HG03354 (cell line): ENCODE measurements at regions not wholly inside any gene's neighbourhood (a gene's known extent, or its start where the extent isn't known, plus 50 kb on each side); places are given as distances from the start of the nearest gene placed in this dataset.
"Not testable (repeated sequence)": the region's sequence is repeated elsewhere in the genome, so short reads cannot be mapped to it uniquely, and the experiment has no call there.

Experiments used
- ATAC-seq: cut with Tn5 transposase; IDR thresholded peaks from one replicate; pipeline ENCODE4 v1.9.1; 2021; ENCODE audit warnings: mild to moderate bottlenecking; ENCODE audit not compliant: unreplicated experiment, poor library complexity, severe bottlenecking

DNA sequence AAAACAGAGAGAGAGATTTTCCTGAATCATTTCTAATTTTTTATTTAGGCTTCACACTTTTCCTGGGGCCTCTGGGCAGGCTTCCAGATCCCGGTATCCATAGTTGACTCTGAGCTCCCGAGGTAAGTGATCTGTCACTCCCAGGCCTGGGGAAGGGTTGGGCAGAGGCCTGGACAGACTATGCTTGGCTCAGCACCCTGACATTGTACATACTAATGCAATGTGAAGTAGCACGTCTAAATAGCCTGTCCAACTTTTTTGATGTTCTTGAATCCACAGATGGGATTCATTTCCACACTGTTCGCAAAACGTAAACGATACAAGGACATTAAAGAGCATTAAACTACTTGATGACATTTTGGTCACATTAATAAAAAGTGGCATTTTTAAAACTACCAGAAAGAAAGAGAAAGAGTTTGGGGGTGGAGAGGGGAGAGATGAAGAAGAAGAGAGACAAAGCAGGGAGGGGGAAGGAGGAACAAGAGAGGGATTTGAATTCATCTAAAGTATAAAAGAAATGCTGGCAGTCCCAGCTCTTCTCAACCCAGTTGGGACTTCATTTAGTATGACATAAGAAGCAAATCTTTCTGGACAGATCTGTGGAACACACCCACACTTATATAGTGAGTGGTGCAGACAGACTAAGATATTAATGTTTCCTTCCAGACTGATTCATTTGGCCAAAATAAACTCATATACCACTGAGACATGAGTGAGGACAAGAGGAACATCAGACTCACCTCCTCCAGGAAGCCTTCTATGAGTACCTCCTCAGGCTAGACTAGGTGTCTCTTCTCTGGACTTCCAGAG lies 514.2 kb downstream of the SOX6 start:
- ATAC-seq, result no peak

DNA sequence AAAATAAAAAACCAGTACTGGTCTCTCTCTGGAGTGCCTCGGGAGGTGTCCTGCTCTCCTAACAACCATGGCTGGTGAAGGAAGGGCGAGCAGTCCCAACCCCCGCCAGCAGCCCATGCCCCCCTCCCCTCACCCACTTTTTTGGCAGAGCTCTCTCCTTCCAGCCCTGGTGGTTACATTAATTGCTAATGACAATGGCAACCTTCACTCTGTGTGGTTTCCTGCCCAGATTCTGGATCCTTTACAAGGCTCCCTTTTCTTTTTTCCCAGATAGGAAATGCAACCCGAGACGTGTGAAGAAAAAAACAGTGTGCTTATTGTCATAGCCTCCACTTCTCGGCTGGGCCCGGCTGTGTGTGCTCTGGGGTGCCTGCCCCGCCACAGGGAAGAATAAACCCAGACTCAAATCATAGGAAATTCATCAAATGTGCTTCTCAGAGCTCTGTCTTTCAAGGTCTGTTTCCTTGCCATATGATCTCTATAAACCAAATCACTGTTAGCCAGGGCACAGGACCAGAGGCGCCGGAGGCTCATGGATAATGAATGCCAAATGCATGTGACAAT lies 513.0 kb downstream of the SOX6 start:
- ATAC-seq, result no peak

DNA sequence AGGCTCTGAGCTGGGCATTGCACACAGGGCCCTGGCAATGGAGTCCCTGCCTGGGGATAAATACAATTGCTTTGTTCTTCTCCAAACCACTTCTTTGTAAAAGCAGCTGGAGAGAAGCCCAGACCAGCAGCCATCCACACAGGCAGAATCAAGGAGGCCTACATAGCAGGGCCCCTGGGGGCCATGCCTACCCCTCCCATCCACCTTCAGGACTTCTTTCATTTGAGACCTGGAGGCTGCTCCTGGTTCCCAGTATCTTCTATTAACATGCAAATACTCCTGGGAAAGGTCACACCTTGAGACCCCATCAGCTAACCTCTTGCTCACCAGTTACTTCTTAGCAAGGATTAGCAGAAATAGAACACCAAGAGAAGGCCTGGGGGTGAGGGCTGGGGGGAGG lies 511.1 kb downstream of the SOX6 start:
- no peak for ATAC-seq

DNA sequence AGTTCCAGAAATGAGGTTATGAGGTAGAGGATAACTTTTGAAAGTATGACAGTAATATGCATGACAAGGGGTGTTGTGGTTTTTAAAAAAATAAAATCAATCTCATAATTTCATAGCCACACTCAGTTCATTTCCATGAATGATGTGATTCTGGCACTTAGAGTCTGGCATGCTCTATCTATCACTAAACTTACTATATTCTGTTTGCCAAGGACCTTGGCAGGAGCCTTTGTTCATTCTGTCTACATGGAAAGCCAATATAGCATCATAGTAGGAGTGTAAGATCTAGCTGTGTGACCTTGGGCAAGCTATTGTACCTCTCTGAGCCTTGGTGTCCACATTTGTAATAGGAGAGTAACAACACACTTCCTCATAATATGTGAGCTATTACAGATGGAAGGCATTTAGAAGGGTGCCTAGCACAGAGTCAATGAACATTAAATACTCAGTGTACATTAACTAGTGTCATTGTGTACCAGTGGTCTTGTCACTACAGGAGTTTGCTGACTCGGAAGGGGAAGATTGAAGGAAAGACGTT lies 507.6 kb downstream of the SOX6 start:
- ATAC-seq, result no peak

DNA sequence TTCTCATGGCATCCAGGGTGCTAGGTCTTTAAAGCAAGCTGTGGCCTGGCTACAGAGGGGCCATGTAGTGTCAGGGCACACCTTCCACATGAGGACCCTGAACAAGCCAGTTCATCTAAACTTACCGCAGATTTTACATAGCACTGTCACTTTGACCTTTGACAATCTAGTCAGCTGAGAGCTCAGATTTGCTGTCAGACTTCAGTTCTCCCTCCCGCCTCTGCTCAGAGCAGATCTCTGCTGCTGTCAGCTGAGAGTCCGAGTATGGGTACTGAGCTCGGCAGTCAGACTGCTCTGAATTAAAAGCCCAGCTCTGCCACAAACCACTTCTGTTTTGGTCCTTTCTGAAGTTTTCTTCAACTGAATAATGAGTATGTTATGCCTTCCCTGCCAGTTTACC lies 507.1 kb downstream of the SOX6 start:
- ATAC-seq, result no peak

DNA sequence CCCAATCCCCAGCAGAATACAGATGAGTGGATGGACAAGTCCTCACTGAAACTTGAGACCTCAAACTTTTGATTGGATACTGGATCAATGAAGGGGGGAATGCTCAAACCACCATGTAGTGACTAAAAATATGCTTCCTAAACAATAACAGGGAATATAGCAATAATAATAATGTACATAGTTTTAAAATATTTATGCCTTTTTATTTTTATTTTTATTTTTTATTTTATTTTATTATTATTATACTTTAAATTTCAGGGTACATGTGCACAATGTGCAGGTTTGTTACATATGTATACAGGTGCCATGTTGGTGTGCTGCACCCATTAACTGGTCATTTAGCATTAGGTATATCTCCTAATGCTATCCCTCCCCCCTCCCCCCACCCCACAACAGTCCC lies 506.0 kb downstream of the SOX6 start:
- ATAC-seq, result not testable (repeated sequence)

DNA sequence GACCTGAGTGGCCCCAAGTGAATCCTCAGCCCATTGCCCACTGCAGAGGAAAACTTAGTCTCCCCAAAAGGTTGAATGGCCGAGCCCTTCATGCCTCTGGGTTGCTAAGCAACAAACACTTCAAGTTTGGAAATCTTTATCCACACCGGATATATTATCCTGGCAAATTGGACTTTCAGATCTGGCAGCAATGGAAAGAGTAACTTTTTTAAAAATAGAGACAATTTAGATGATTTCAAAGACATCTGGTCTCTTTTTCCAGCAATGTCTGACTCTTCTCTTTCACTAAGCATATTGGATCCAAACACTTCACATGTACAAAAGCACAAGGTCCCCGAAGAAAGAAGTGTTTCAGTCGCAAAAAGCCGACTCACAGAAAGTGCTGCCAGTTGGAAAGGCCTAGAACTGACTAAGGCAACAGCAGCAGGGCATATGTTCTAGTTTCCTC lies 505.3 kb downstream of the SOX6 start:
- ATAC-seq, result no peak

DNA sequence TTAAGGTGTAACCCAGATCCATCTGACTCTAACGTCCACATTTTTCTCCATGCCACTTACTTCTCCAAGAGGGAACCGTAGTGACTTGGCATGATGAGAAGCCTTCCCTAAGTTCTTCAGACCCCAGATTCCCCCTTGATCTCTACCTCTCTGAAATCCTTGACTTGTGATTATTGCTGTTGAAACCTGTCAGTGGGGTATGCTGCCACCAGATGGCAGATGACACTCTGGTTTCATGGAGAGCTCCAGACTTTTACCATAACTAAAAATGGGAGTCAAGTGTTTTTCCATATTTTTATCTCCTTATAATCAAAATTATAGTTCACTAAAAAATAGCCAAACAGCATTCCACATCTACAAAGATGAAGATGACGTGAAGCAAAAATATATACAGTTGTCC lies 504.2 kb downstream of the SOX6 start:
- no peak for ATAC-seq

DNA sequence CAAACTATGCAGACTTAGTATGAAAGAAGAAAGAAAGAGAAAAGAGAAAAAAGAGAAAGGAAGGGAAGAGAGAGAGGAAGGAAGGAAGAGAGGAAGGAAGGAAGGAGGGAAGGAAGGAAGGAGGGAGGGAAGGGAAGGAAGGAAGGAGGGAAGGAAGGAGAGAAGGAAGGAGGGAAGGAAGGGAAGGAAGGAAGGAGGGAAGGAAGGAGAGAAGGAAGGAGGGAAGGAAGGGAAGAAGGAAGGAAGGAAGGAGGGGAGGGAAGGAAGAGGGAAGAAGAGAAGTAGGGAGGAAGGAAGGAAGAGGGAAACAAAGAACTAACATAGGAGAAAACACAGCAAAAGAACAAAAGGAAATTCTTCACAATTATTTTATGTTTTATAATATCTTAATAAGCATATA lies 502.1 kb downstream of the SOX6 start:
- no peak for ATAC-seq

DNA sequence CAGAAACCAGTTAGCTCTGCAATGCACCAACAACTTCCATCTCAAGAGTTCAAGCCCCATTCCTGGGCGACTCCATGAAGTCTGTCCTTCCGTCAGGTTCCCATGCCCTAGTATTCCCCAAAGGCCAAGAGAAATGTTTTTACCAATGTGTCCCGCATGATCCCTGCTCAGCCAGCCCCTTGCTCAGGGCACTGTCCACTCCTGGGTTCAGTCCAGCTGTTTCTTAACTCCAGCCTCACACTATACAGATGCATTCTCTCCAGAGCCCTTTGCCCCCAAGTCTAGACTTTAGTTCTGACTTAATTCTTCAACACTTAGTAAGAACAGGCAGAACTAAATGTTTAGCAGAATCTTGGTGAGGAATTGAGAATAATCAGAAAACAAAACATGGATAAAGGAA lies 497.5 kb downstream of the SOX6 start:
- ATAC-seq, result no peak

DNA sequence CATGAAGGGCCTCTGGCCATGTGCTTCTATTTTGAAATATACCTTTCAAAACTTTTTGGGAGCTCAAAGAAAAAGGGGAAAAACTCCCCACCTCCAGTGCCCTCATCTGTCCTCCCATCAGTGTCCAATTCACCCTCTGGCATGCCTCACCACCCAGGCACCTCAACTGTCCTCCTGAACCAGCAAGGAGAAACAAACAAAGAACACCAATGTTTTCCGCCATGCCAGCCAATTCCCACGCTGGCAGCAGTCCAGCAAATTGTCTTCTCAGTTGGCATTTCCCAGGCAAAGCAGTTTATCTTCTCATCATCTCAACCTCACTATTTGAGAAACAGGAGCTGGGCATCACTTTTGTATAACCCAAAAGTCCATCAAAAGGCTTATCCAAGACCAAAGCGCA lies 496.9 kb downstream of the SOX6 start:
- ATAC-seq, result no peak

DNA sequence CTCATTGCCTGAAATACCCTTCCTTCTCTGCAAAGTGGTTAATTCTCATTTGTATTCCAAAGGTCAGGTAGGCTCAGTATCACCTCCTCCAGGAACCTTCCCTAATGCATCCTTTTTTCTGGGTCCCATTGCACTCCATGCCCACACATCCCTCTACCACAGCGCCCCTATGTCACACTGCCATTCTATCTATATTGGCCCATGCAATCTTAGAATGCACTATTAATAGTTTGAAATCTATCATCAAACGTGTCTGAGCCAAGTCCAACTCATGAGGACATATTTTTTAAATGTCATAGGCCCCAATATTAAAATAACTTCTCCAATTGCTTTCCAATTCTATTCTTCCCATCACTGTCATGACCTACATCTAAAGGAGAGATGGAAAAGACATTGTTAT lies 495.1 kb downstream of the SOX6 start:
- no peak for ATAC-seq

DNA sequence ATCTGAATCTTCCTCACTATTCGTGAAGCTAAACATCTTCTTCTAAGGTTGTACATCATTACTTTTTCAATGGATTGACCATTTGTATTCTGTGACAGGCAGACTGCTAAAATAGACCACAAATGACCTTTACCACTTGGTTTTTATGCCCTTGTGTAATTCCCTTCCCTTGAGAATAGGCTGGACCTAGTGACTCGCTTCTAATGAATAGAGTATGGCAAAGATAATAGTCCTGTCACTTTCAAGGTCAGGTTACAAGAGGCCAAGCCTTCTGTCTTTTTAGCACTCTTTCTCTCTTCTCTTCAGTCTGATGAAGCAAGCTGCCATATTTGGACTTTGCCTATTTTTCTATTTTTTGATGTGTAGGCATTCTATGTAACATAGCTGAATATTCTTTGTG lies 492.9 kb downstream of the SOX6 start:
- no peak for ATAC-seq

DNA sequence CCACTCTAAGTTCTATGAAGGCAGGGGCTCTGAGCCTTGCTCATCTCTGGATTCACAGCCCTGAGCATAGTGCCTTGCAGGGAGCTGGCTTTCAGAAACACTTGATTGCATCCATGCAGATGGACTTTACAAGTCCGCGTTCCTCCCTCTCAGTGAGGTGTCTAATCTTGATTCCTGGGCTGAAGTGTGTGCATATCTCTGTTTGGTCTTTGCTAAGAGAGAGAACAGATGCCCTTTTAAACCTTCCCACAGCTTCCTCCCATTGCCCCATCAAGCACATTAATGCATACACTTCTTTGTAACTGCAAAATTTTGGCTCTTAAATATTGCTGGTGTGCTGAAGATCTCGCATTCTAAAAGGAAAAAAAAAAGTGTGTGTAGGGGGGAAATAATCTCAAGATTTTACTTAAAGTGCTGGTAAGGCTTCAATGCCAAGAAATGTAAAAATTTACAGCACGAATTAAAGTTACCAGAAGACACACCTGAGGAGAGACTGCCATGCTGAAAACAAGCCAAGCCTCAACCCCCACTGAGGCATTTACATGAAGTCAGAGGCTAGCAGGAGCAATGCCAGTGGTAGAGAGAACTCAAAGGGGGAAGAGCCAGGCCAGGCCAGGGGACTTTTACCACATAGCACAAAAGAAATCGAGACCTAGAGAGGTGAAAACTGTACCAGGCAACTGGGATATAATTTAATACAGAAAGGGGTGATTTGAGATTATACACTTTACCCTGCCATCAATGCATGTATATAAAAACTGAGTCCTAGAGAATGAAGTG lies 492.1 kb downstream of the SOX6 start:
- ATAC-seq, result no peak

DNA sequence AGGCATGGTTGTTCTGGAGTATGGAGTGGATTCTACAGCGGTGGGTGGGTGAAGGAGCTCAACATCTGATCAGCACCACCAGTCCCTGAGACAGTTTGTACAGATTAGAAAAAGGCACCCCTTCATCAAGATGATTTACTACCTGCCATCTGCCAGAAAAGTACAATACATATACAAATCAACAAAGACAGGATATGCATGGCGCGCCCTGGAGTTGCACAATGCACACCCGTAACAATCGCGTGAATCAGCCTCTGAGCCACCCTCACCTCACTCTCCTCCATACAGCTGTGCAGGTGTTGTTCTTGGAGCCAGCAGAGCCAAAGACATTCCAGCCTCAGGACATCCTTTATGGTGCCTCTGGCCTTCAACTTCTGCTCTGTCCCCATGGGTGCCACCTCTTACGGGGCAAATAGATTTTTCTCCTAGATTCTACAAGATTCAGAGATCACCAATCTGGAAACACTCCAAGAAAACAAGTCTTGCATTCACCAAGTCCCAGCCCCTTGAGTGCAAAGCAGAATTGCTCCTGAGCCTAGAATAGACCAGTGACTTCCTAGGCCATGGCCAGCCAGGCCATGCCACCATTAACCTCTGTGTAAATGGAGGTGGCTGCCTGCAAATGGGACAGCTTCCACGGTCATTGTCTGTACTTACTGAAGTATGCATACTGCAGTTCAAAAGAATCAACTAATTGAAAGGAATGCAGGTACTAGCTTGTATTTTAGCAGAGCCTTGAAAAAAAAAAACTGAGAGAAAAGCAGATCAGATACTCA lies 490.9 kb downstream of the SOX6 start:
- no peak for ATAC-seq

DNA sequence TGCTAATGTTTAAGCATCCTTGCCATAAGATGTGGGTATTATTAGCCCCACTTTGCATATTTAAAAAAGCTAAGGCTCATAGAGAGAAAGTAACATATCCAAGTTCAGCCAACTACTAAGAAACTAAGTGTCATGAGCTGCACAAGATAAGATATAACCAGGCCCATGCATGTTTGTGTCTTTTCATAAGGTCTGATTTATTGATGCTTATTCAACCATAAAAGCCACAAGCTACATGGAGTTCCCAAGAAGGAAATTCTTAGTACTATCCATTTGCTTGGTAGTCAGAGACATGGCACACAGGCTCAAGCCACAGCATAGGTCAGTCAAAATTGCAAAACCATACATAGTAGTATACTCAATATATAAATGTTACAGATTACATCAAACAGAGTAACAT lies 488.5 kb downstream of the SOX6 start:
- no peak for ATAC-seq

DNA sequence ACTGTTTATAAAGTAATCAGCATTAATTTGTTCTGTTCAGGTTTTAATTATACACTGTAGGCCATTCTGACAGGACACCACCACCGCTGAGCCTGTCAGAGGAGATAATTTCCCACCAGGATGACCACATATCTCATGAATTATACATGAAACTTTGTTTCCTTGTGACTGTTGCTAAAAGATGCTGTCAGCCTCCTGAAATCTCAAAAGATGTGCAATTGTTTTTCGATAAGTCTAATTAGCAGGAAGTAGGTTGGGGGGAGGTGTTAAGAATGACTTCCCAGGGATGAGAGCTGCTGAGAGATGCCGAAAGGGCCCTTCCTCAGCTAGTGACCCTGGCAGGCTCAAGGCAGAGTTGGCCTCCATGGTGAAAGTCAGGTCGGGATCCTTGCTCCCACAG lies 485.4 kb downstream of the SOX6 start:
- no peak for ATAC-seq

DNA sequence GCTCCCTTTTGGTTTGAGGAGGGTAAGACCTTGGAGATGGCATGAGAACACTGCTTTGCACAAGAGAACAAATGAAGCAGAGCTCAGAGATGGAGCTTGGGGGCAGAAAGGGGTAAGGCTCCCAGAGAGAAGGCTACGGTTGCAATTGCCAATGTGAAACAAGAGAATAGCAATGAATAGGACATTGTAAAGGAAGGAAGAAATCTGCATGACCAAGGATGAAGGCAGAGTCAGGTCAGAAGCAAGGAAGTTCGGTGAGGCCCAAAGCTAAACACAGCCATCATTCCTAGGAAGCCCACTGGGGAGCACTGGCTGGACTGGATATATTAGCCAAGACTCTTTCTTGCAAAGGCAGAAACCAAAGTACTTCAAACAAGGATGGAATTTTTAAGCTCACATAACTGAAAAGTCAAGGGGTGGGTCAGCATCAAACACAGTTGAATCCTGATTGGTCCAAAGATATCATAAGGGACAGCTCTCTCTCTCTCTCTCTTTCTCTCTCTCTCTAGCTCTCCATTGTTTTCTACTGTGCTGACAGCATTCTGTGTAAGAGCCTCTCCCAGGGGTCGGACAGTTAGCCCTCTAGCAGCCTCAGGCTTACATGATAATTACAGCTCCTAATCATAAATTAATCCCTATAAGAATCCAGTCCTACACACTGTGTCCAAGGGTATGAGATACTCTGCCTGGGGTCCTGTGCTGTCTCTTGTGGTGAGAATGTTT lies 484.3 kb downstream of the SOX6 start:
- no peak for ATAC-seq

DNA sequence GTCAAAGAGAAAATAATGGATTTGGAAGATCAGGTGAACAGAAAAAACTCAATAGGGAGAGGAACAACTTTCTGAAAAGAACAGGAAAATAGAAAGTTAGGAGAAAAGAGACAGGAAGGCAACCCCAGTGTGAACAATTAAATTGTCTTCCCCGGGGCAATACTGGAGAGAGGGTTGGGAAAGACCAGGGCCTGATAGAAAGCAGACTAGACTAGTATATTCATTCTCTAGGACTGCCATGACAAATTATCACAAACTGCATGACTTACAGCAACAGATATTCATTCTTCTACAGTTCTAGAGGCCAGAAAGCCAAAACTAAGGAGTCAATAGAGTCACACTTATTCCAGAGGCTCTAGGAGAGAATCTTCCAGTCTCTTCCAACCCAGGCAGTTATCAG lies 482.8 kb downstream of the SOX6 start:
- no peak for ATAC-seq
